Neural cell (in vitro differentiated cells): ENCODE measurements at regions not wholly inside any gene's neighbourhood (a gene's known extent, or its start where the extent isn't known, plus 50 kb on each side); places are given as distances from the start of the nearest gene placed in this dataset.

ENCODE experiments used
- H2AFZ ChIP-seq: fragments of 200-600, 300-800 bp; sonication (generic), shearing (Covaris generic); 2 replicates; pipeline ENCODE4 v1.6.0; 2014; ENCODE audit warnings: low read depth, mild to moderate bottlenecking, antibody characterized with exemption, low read length, moderate library complexity
- H3F3A ChIP-seq: fragments of 200-600 bp; shearing (Covaris generic); 2 replicates; pipeline ENCODE4 v1.6.1; 2016; ENCODE audit warnings: mild to moderate bottlenecking, moderate library complexity, mixed read lengths, antibody characterized with exemption, low read length; ENCODE audit not compliant: insufficient read depth, poor library complexity, severe bottlenecking
- H3K27ac ChIP-seq: fragments of 200-600, 300-800 bp; sonication (generic), shearing (Covaris generic); 2 replicates; pipeline ENCODE4 v1.5.1; 2014; ENCODE audit warnings: mild to moderate bottlenecking, low read length, moderate library complexity
- H3K27me3 ChIP-seq: fragments of 300-800, 200-600 bp; sonication (generic), shearing (Covaris generic); 2 replicates; pipeline ENCODE4 v1.6.0; 2014; ENCODE audit warnings: mild to moderate bottlenecking, low read depth, low read length, moderate library complexity; ENCODE audit not compliant: insufficient read depth
- H3K36me3 ChIP-seq: fragments of 300-800, 200-600 bp; sonication (generic), shearing (Covaris generic); 2 replicates; pipeline ENCODE4 v1.5.1; 2014; ENCODE audit warnings: mild to moderate bottlenecking, antibody characterized with exemption, low read length, moderate library complexity; ENCODE audit not compliant: insufficient read depth
- H3K4me2 ChIP-seq: fragments of 300-800, 200-600 bp; sonication (generic), shearing (Covaris generic); 2 replicates; pipeline ENCODE4 v1.6.0; 2014; ENCODE audit warnings: mild to moderate bottlenecking, low read length
- H3K4me3 ChIP-seq: fragments of 300-800, 200-600 bp; sonication (generic), shearing (Covaris generic); 2 replicates; pipeline ENCODE4 v1.5.1; 2014; ENCODE audit warnings: mild to moderate bottlenecking, low read length, moderate library complexity
- H3K79me2 ChIP-seq: fragments of 200-600 bp; shearing (Covaris generic); replicated peaks from 2 replicates; pipeline ENCODE4 v1.6.0; 2014; ENCODE audit warnings: mild to moderate bottlenecking, low read length, moderate library complexity; ENCODE audit not compliant: insufficient read depth
- H3K9ac ChIP-seq: fragments of 300-800, 200-600 bp; sonication (generic), shearing (Covaris generic); 2 replicates; pipeline ENCODE4 v1.6.1; 2016; ENCODE audit warnings: mild to moderate bottlenecking, low read length, mixed read lengths
- H3K9me2 ChIP-seq: fragments of 200-600 bp; shearing (Covaris generic); 2 replicates; pipeline ENCODE4 v1.6.1; 2016; ENCODE audit warnings: mild to moderate bottlenecking, low read length, mixed read lengths; ENCODE audit not compliant: insufficient read depth
- H3K9me3 ChIP-seq: fragments of 200-600, 300-800 bp; sonication (generic), shearing (Covaris generic); 2 replicates; pipeline ENCODE4 v1.6.1; 2016; ENCODE audit warnings: mild to moderate bottlenecking, mixed run types, low read length, moderate library complexity, mixed read lengths
- H4K20me1 ChIP-seq: fragments of 200-600 bp; shearing (Covaris generic); 2 replicates; pipeline ENCODE4 v1.6.1; 2016; ENCODE audit warnings: mild to moderate bottlenecking, mixed run types; ENCODE audit not compliant: insufficient read depth
- EP300 ChIP-seq: fragments of 450-650 bp; conservative IDR thresholded peaks from 2 replicates; pipeline ENCODE4 v1.6.1; 2014; ENCODE audit warnings: antibody characterized with exemption, mild to moderate bottlenecking, moderate library complexity; ENCODE audit not compliant: poor library complexity, severe bottlenecking
- EZH2 ChIP-seq: fragments of 200-600, 300-800 bp; shearing (Covaris generic), sonication (generic); IDR thresholded peaks from 2 replicates; pipeline ENCODE4 v1.6.1; 2014; ENCODE audit warnings: antibody characterized with exemption, low read length, borderline replicate concordance, mild to moderate bottlenecking; ENCODE audit not compliant: insufficient read depth, poor library complexity, severe bottlenecking
- MXI1 ChIP-seq: fragments of 450-650 bp; conservative IDR thresholded peaks from 2 replicates; pipeline ENCODE4 v1.6.1; 2014; ENCODE audit warnings: antibody characterized with exemption, mild to moderate bottlenecking; ENCODE audit not compliant: poor library complexity, severe bottlenecking
- POLR2AphosphoS5 ChIP-seq: IDR thresholded peaks from 2 replicates; pipeline ENCODE4 v1.6.1; 2012
- RAD21 ChIP-seq: fragments of 450-650 bp; conservative IDR thresholded peaks from 2 replicates; pipeline ENCODE4 v1.6.1; 2014; ENCODE audit warnings: antibody characterized with exemption, mild to moderate bottlenecking, moderate library complexity
- SMC3 ChIP-seq: fragments of 450-650 bp; conservative IDR thresholded peaks from 2 replicates; pipeline ENCODE4 v1.6.1; 2014; ENCODE audit warnings: antibody characterized with exemption, mild to moderate bottlenecking, moderate library complexity; ENCODE audit not compliant: poor library complexity
- TAF1 ChIP-seq: IDR thresholded peaks from 2 replicates; pipeline ENCODE4 v1.6.1; 2012; ENCODE audit warnings: low read depth
- TF ChIP-seq, protein P1 (sequence below): fragments of 450-650 bp; IDR thresholded peaks from 2 replicates; pipeline ENCODE4 v1.5.1; 2014; ENCODE audit warnings: antibody characterized with exemption, mild to moderate bottlenecking, moderate library complexity; ENCODE audit not compliant: poor library complexity, severe bottlenecking
- TF ChIP-seq, protein P2 (sequence below): IDR thresholded peaks from 2 replicates; pipeline ENCODE4 v1.6.1; 2012; ENCODE audit warnings: borderline replicate concordance

DNA sequence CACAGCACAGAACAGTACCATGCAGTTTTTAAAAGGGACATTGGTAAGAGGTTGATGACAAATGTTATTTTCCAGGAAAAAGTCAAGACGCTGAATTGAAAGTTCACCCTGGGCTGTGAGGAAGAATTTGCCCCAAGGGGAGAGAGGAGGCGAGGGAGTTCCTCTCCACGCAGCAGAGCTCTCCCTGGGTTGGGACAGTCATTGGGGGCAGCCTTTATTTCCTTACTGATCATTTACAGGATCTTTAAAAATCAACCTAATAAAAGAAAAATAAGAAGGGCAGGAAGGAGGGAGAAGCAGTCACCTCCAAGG lies 49.9 kb upstream of the WNT7B start:
- Histone ChIP-seq H3K36me3 (no peaks in the 10 kb centered on the region), H4K20me1 (no peaks in the 10 kb centered on the region), H3K9me3 (no peaks in the 10 kb centered on the region), H3F3A (no peaks in the 10 kb centered on the region), H3K4me3 (peak overlapping the region; percentile 42), H3K79me2 (no peaks in the 10 kb centered on the region), H3K9ac (no peak overlapping the region), H3K9me2 (no peaks in the 10 kb centered on the region), H3K27ac (no peak overlapping the region), H2AFZ (no peak overlapping the region), H3K4me2 (no peak overlapping the region), H3K27me3 (peaks cover 80% of the 10 kb centered on the region)
- TF ChIP-seq SMC3 (no peak), EP300 (no peak), MXI1 (no peak), EZH2 (no peak), TAF1 (no peak), RAD21 (no peak), POLR2AphosphoS5 (no peak)
- TF ChIP-seq, protein P1, sequence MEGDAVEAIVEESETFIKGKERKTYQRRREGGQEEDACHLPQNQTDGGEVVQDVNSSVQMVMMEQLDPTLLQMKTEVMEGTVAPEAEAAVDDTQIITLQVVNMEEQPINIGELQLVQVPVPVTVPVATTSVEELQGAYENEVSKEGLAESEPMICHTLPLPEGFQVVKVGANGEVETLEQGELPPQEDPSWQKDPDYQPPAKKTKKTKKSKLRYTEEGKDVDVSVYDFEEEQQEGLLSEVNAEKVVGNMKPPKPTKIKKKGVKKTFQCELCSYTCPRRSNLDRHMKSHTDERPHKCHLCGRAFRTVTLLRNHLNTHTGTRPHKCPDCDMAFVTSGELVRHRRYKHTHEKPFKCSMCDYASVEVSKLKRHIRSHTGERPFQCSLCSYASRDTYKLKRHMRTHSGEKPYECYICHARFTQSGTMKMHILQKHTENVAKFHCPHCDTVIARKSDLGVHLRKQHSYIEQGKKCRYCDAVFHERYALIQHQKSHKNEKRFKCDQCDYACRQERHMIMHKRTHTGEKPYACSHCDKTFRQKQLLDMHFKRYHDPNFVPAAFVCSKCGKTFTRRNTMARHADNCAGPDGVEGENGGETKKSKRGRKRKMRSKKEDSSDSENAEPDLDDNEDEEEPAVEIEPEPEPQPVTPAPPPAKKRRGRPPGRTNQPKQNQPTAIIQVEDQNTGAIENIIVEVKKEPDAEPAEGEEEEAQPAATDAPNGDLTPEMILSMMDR = no peak
- TF ChIP-seq, protein P2, sequence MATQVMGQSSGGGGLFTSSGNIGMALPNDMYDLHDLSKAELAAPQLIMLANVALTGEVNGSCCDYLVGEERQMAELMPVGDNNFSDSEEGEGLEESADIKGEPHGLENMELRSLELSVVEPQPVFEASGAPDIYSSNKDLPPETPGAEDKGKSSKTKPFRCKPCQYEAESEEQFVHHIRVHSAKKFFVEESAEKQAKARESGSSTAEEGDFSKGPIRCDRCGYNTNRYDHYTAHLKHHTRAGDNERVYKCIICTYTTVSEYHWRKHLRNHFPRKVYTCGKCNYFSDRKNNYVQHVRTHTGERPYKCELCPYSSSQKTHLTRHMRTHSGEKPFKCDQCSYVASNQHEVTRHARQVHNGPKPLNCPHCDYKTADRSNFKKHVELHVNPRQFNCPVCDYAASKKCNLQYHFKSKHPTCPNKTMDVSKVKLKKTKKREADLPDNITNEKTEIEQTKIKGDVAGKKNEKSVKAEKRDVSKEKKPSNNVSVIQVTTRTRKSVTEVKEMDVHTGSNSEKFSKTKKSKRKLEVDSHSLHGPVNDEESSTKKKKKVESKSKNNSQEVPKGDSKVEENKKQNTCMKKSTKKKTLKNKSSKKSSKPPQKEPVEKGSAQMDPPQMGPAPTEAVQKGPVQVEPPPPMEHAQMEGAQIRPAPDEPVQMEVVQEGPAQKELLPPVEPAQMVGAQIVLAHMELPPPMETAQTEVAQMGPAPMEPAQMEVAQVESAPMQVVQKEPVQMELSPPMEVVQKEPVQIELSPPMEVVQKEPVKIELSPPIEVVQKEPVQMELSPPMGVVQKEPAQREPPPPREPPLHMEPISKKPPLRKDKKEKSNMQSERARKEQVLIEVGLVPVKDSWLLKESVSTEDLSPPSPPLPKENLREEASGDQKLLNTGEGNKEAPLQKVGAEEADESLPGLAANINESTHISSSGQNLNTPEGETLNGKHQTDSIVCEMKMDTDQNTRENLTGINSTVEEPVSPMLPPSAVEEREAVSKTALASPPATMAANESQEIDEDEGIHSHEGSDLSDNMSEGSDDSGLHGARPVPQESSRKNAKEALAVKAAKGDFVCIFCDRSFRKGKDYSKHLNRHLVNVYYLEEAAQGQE = no peak

DNA sequence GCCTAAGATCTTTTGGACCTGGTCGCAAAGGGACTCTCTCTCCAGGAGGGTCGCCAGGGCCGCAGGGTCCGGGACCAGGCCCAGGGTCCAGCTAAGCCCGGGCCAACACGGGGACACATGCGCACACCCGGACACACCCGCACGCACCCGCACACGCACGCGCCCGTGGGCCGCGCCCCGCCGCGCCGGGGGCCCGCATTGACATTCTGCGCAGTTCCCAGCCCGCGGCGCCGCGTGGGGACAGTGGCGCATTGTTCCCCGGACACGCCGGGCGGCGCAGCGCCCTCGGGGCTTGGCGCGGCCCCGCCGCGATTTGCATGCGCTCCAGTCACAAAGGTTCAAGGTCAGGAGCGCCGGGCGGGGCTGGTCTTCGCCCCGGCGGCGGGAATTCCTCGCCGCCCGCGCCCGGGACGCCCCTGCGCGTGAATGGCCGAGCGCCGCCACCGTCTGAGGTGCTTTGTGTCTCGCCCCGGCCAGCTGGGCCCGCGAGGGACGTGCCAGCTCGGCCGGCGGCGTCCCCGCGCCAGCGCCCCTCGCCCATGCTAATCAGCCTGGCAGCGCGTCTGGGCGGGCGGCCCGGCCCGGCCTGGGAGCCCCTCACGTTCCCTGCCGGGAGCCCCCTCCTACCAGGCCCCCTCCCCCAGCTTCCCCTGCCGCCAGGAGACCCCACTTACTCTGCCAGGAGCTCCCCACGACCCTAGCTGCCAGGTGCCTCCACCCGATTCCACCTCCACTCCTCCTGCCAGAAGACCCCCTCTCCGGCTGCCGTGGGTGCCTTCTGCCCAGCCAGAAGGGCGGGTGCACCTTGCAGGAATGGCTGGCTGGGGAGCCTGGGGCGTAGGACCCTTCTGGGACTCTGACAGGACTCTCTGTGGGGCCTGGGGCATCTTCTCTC lies 50.5 kb upstream of the WNT7B start:
- no peak overlapping the region for H3K27ac ChIP-seq
- peaks cover 82% of the 10 kb centered on the region for H3K27me3 ChIP-seq

More for the DNA sequence above, 50.5 kb upstream of the WNT7B start:
- H3K36me3 ChIP-seq = no peaks in the 10 kb centered on the region
- no peaks in the 10 kb centered on the region for H3K9me2 ChIP-seq
- H3K9me3 ChIP-seq = no peaks in the 10 kb centered on the region
- no peaks in the 10 kb centered on the region for H3K79me2 ChIP-seq
- no peak overlapping the region for H3K9ac ChIP-seq
- H3K4me2 ChIP-seq = no peak overlapping the region
- peak overlapping the region; percentile 42 for H3K4me3 ChIP-seq
- H3F3A ChIP-seq = no peaks in the 10 kb centered on the region
- H2AFZ ChIP-seq = no peak overlapping the region
- no peaks in the 10 kb centered on the region for H4K20me1 ChIP-seq
- TF ChIP-seq, protein P1 = no peak
- TF ChIP-seq SMC3 = no peak
- no peak for TF ChIP-seq EZH2
- TF ChIP-seq EP300 = no peak
- no peak for TF ChIP-seq RAD21
